KG1 (cell line): ENCODE measurements at regions not wholly inside any gene's neighbourhood (a gene's known extent, or its start where the extent isn't known, plus 50 kb on each side); places are given as distances from the start of the nearest gene placed in this dataset.
"Not testable (repeated sequence)": the region's sequence is repeated elsewhere in the genome, so short reads cannot be mapped to it uniquely, and the experiment has no call there.

Source experiments
- DNase-seq: peaks from one replicate; lab custom pipeline; 2025; lab: John Stamatoyannopoulos, UW

GRCh38 chr4:130008461-130008860, 912.5 kb downstream of the C4orf33 start:
- DNase-seq = no peak

GRCh38 chr4:130012806-130013205, 916.9 kb downstream of the C4orf33 start:
- DNase-seq = not testable (repeated sequence)

- no peak for DNase-seq
Observed at GRCh38 chr4:130021706-130022105, 925.8 kb downstream of the C4orf33 start.

- DNase-seq = no peak
Observed at GRCh38 chr4:130023088-130023487, 927.1 kb downstream of the C4orf33 start.

GRCh38 chr4:130025701-130026100, 929.7 kb downstream of the C4orf33 start:
- DNase-seq = no peak

GRCh38 chr4:130026185-130026584, 930.2 kb downstream of the C4orf33 start:
- DNase-seq = no peak

- no peak for DNase-seq
Observed at GRCh38 chr4:130027973-130028372, 932.0 kb downstream of the C4orf33 start.

- no peak for DNase-seq
Observed at GRCh38 chr4:130028552-130028951, 932.6 kb downstream of the C4orf33 start.

- DNase-seq = no peak
Observed at GRCh38 chr4:130029442-130029841, 933.5 kb downstream of the C4orf33 start.

GRCh38 chr4:130031858-130032257, 935.9 kb downstream of the C4orf33 start:
- DNase-seq = no peak

- DNase-seq = not testable (repeated sequence)
Observed at GRCh38 chr4:130033657-130034056, 937.7 kb downstream of the C4orf33 start.

GRCh38 chr4:130034876-130035275, 938.9 kb downstream of the C4orf33 start:
- DNase-seq = no peak

GRCh38 chr4:130035391-130035790, 939.4 kb downstream of the C4orf33 start:
- no peak for DNase-seq

GRCh38 chr4:130037866-130038265, 941.9 kb downstream of the C4orf33 start:
- not testable (repeated sequence) for DNase-seq

- DNase-seq = not testable (repeated sequence)
Observed at GRCh38 chr4:130038540-130038939, 942.6 kb downstream of the C4orf33 start.

- no peak for DNase-seq
Observed at GRCh38 chr4:130043732-130044160, 947.8 kb downstream of the C4orf33 start.

GRCh38 chr4:130044788-130045531, 949.0 kb downstream of the C4orf33 start:
- no peak for DNase-seq

GRCh38 chr4:130053723-130054122, 957.8 kb downstream of the C4orf33 start:
- DNase-seq = no peak

- DNase-seq = no peak
Observed at GRCh38 chr4:130054908-130055307, 959.0 kb downstream of the C4orf33 start.

- DNase-seq = no peak
Observed at GRCh38 chr4:130056286-130056685, 960.3 kb downstream of the C4orf33 start.

- no peak for DNase-seq
Observed at GRCh38 chr4:130064471-130064870, 968.5 kb downstream of the C4orf33 start.

- no peak for DNase-seq
Observed at GRCh38 chr4:130067419-130067818, 971.5 kb downstream of the C4orf33 start.

GRCh38 chr4:130068072-130068471, 972.1 kb downstream of the C4orf33 start:
- DNase-seq = no peak

- DNase-seq = no peak
Observed at GRCh38 chr4:130071746-130072145, 975.8 kb downstream of the C4orf33 start.
